ENCODE measurements at regions not wholly inside any gene's neighbourhood (a gene's known extent, or its start where the extent isn't known, plus 50 kb on each side); places are given as distances from the start of the nearest gene placed in this dataset.

DNA sequence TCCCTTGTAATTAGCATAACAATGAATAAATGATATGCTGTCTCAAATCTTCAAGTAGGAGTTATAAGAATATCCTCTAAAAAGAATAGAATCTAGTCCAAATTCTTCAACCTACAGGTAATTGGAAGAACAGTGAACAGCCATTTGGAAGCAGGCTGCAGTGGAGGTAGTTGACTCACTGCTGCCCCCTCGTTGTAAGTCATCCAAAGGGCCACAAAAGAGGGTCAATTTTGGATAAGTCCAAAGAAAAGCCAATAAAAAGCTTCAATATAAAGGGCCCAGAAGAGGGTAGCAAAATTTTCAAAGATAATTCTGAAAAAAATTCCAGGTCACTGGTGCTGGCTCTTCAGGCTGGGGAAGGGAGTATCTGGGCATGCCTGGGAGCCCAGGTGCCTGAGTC lies 60.8 kb upstream of the SSTR4 start (continued):
- TF ChIP-seq ZNF674 (CRISPR knock-in tag; IDR thresholded peaks at IDR 0.05; ENCODE audit: low read depth) (no peak), FOXK2 (IDR thresholded peaks at IDR 0.05) (no peak), ZNF816 (CRISPR knock-in tag; IDR thresholded peaks at IDR 0.05; ENCODE audit: borderline replicate concordance) (no peak), PAWR (CRISPR knock-in tag; IDR thresholded peaks at IDR 0.05; ENCODE audit: borderline replicate concordance) (no peak), NFIC (IDR thresholded peaks at IDR 0.05; ENCODE audit: low read length) (no peak), TBX2 (CRISPR knock-in tag; IDR thresholded peaks at IDR 0.05; ENCODE audit: borderline replicate concordance) (no peak), SAFB2 (CRISPR knock-in tag; IDR thresholded peaks at IDR 0.05; ENCODE audit: borderline replicate concordance, low read depth) (no peak), ZSCAN9 (CRISPR knock-in tag; IDR thresholded peaks at IDR 0.05; ENCODE audit: borderline replicate concordance) (no peak), SRF (IDR thresholded peaks at IDR 0.05; ENCODE audit: low read depth, low read length) (no peak), RAD21 (CRISPR knock-in tag; IDR thresholded peaks at IDR 0.05) (peak; percentile 44; the same call in 1 of the 2 replicates), ZNF891 (CRISPR knock-in tag; IDR thresholded peaks at IDR 0.05) (no peak), ZKSCAN1 (IDR thresholded peaks at IDR 0.05; ENCODE audit: low read length) (no peak), PHF5A (CRISPR knock-in tag; IDR thresholded peaks at IDR 0.05; ENCODE audit: low read depth, unreplicated experiment) (no peak), SMC3 (IDR thresholded peaks at IDR 0.05; ENCODE audit: low read length) (peak; percentile 57), STAG1 (CRISPR knock-in tag; IDR thresholded peaks at IDR 0.05) (peak; percentile 60), XRCC5 (optimal IDR thresholded peaks at IDR 0.05; ENCODE audit: low read length) (peak; percentile 39), ZNF234 (CRISPR knock-in tag; conservative IDR thresholded peaks at IDR 0.05) (no peak), SOX13 (IDR thresholded peaks at IDR 0.05) (no peak), SOX13 (CRISPR knock-in tag; conservative IDR thresholded peaks at IDR 0.05 in 1 of 2, IDR thresholded peaks at IDR 0.05 in 1 of 2) (no peak), AHR (CRISPR knock-in tag; IDR thresholded peaks at IDR 0.05) (no peak), SMAD3 (CRISPR knock-in tag; IDR thresholded peaks at IDR 0.05) (no peak), KLF9 (CRISPR knock-in tag; IDR thresholded peaks at IDR 0.05; ENCODE audit: low read depth) (no peak), ZNF724P (CRISPR knock-in tag; IDR thresholded peaks at IDR 0.05; ENCODE audit: borderline replicate concordance) (no peak)
- TF ChIP-seq, protein P1, sequence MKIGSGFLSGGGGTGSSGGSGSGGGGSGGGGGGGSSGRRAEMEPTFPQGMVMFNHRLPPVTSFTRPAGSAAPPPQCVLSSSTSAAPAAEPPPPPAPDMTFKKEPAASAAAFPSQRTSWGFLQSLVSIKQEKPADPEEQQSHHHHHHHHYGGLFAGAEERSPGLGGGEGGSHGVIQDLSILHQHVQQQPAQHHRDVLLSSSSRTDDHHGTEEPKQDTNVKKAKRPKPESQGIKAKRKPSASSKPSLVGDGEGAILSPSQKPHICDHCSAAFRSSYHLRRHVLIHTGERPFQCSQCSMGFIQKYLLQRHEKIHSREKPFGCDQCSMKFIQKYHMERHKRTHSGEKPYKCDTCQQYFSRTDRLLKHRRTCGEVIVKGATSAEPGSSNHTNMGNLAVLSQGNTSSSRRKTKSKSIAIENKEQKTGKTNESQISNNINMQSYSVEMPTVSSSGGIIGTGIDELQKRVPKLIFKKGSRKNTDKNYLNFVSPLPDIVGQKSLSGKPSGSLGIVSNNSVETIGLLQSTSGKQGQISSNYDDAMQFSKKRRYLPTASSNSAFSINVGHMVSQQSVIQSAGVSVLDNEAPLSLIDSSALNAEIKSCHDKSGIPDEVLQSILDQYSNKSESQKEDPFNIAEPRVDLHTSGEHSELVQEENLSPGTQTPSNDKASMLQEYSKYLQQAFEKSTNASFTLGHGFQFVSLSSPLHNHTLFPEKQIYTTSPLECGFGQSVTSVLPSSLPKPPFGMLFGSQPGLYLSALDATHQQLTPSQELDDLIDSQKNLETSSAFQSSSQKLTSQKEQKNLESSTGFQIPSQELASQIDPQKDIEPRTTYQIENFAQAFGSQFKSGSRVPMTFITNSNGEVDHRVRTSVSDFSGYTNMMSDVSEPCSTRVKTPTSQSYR (CRISPR knock-in tag; IDR thresholded peaks at IDR 0.05; ENCODE audit: borderline replicate concordance), result no peak
- TF ChIP-seq, protein P2, sequence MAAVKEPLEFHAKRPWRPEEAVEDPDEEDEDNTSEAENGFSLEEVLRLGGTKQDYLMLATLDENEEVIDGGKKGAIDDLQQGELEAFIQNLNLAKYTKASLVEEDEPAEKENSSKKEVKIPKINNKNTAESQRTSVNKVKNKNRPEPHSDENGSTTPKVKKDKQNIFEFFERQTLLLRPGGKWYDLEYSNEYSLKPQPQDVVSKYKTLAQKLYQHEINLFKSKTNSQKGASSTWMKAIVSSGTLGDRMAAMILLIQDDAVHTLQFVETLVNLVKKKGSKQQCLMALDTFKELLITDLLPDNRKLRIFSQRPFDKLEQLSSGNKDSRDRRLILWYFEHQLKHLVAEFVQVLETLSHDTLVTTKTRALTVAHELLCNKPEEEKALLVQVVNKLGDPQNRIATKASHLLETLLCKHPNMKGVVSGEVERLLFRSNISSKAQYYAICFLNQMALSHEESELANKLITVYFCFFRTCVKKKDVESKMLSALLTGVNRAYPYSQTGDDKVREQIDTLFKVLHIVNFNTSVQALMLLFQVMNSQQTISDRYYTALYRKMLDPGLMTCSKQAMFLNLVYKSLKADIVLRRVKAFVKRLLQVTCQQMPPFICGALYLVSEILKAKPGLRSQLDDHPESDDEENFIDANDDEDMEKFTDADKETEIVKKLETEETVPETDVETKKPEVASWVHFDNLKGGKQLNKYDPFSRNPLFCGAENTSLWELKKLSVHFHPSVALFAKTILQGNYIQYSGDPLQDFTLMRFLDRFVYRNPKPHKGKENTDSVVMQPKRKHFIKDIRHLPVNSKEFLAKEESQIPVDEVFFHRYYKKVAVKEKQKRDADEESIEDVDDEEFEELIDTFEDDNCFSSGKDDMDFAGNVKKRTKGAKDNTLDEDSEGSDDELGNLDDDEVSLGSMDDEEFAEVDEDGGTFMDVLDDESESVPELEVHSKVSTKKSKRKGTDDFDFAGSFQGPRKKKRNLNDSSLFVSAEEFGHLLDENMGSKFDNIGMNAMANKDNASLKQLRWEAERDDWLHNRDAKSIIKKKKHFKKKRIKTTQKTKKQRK (IDR thresholded peaks at IDR 0.05; ENCODE audit: low read length), result no peak

Data from HepG2 (cell line).